Vagina (tissue), 2 donors: ENCODE measurements at regions not wholly inside any gene's neighbourhood (a gene's known extent, or its start where the extent isn't known, plus 50 kb on each side); places are given as distances from the start of the nearest gene placed in this dataset.
"Not testable (repeated sequence)": the region's sequence is repeated elsewhere in the genome, so short reads cannot be mapped to it uniquely, and the experiment has no call there.

Source experiments
- DNase-seq, 2 donors: peaks; one replicate each; pipeline ENCODE4 v3.0.0-alpha.2; 2017; ENCODE audit errors: extremely low spot score in 2 of 2
- H3K27ac ChIP-seq: fragments of 200-600 bp; sonication (generic); one replicate; pipeline ENCODE4 v1.5.1; 2019
- H3K27me3 ChIP-seq: fragments of 200-600 bp; sonication (generic); one replicate; pipeline ENCODE4 v1.5.1; 2019
- H3K36me3 ChIP-seq, 2 donors: fragments of 200-600 bp; sonication (generic); one replicate each; pipeline ENCODE4 v1.5.1; 2017 to 2019
- H3K4me1 ChIP-seq: fragments of 200-600 bp; sonication (generic); one replicate; pipeline ENCODE4 v1.5.1; 2019
- H3K4me3 ChIP-seq, 2 donors: fragments of 200-600 bp; sonication (generic); 1 replicate in 1 of 2; 2 replicates in 1 of 2; pipeline ENCODE4 v1.5.1; 2016 to 2019
- H3K9me3 ChIP-seq: fragments of 200-600 bp; sonication (generic); one replicate; pipeline ENCODE4 v1.5.1; 2019
- POLR2A ChIP-seq, 2 donors: fragments of 450-650 bp; IDR thresholded peaks; one replicate each; pipeline ENCODE4 v1.6.1; 2017; ENCODE audit warnings: antibody characterized with exemption in 2 of 2, mild to moderate bottlenecking in 2 of 2, moderate library complexity in 2 of 2
- POLR2AphosphoS5 ChIP-seq, 2 donors: sonication (generic); formaldehyde crosslinking; IDR thresholded peaks; one replicate each; pipeline ENCODE4 v1.9.0; 2017; ENCODE audit warnings: antibody characterized with exemption in 2 of 2, mild to moderate bottlenecking in 2 of 2, low read depth in 1 of 2; ENCODE audit not compliant: insufficient read depth in 1 of 2
- intact Hi-C: fragments of 100-400 bp; cut with DNase I; formaldehyde crosslinking; loops from one replicate; pipeline ENCODE4 v1.15.1; 2023
- TF ChIP-seq, protein P1 (sequence below), 3 experiments: fragments of 450-650 bp in 2 of 3; fragments of 200-600 bp in 1 of 3; sonication (generic) in 1 of 3; IDR thresholded peaks; one replicate each; pipeline ENCODE4 v1.5.1; 2017 to 2019; ENCODE audit warnings: antibody characterized with exemption in 3 of 3, mild to moderate bottlenecking in 2 of 3, moderate library complexity in 2 of 3

DNA sequence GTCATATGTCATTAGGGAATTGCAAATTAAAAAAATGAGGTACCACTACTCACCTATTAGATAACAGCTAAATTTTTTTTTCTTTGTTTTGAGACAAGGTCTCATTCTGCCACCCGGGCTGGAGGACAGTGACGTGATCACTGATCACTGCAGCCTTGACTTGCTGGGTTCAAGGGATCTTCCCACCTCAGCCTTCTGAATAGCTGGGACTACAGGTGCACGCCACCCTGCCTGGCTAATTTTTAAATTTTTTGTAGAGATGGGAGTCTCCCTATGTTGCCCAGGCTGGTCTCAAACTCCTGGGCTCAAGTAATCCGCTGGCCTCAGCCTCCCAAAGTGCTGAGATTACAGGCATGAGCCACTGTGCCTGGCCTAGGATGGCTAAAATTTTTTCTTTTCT is 57.1 kb upstream of the NCOA3 start:
- no peaks in the 10 kb centered on the region for H3K27me3 ChIP-seq
- no peaks in the 10 kb centered on the region for H3K36me3 ChIP-seq
- H3K4me1 ChIP-seq: no peaks in the 10 kb centered on the region

DNA sequence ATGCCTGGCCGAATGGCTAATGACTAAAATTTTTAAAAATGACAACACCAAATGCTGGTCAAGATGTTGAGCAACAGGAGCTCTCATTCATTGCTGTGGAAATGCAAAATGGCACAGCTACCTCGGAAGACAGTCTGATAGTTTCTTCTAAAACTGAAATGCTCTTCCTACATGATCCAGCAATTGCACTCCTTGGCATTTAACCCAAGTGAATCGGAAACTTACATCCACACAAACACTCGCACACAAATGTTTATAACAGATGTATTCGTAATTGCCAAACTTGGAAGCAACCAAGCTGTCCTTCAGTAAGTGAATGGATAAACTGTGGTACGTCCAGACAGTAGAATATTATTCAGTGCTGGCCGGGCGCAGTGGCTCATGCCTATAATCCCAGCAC is 56.4 kb upstream of the NCOA3 start:
- no peaks in the 10 kb centered on the region for H3K9me3 ChIP-seq
- no peaks in the 10 kb centered on the region for H3K27me3 ChIP-seq
- DNase-seq: no peak
- H3K36me3 ChIP-seq: no peaks in the 10 kb centered on the region
- H3K4me1 ChIP-seq: no peaks in the 10 kb centered on the region
- intact Hi-C loops: no loop called here
- TF ChIP-seq POLR2A (IDR thresholded peaks at IDR 0.05): no peak
- TF ChIP-seq, protein P1, sequence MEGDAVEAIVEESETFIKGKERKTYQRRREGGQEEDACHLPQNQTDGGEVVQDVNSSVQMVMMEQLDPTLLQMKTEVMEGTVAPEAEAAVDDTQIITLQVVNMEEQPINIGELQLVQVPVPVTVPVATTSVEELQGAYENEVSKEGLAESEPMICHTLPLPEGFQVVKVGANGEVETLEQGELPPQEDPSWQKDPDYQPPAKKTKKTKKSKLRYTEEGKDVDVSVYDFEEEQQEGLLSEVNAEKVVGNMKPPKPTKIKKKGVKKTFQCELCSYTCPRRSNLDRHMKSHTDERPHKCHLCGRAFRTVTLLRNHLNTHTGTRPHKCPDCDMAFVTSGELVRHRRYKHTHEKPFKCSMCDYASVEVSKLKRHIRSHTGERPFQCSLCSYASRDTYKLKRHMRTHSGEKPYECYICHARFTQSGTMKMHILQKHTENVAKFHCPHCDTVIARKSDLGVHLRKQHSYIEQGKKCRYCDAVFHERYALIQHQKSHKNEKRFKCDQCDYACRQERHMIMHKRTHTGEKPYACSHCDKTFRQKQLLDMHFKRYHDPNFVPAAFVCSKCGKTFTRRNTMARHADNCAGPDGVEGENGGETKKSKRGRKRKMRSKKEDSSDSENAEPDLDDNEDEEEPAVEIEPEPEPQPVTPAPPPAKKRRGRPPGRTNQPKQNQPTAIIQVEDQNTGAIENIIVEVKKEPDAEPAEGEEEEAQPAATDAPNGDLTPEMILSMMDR (IDR thresholded peaks at IDR 0.05): no peak
- TF ChIP-seq POLR2AphosphoS5 (IDR thresholded peaks at IDR 0.05; ENCODE audit: insufficient read depth in 1 of 2, low read depth in 1 of 2): no peak
- no peak overlapping the region for H3K4me3 ChIP-seq
- H3K27ac ChIP-seq: no peak overlapping the region

More for the DNA sequence above, 57.1 kb upstream of the NCOA3 start:
- Histone ChIP-seq H3K4me3 (no peak overlapping the region), H3K27ac (no peak overlapping the region), H3K9me3 (no peaks in the 10 kb centered on the region)
- TF ChIP-seq, protein P1 (IDR thresholded peaks at IDR 0.05): no peak
- no peak for TF ChIP-seq POLR2AphosphoS5 (IDR thresholded peaks at IDR 0.05; ENCODE audit: insufficient read depth in 1 of 2, low read depth in 1 of 2)
- no peak for TF ChIP-seq POLR2A (IDR thresholded peaks at IDR 0.05)
- DNase-seq: no peak
- intact Hi-C loops: no loop called here

DNA sequence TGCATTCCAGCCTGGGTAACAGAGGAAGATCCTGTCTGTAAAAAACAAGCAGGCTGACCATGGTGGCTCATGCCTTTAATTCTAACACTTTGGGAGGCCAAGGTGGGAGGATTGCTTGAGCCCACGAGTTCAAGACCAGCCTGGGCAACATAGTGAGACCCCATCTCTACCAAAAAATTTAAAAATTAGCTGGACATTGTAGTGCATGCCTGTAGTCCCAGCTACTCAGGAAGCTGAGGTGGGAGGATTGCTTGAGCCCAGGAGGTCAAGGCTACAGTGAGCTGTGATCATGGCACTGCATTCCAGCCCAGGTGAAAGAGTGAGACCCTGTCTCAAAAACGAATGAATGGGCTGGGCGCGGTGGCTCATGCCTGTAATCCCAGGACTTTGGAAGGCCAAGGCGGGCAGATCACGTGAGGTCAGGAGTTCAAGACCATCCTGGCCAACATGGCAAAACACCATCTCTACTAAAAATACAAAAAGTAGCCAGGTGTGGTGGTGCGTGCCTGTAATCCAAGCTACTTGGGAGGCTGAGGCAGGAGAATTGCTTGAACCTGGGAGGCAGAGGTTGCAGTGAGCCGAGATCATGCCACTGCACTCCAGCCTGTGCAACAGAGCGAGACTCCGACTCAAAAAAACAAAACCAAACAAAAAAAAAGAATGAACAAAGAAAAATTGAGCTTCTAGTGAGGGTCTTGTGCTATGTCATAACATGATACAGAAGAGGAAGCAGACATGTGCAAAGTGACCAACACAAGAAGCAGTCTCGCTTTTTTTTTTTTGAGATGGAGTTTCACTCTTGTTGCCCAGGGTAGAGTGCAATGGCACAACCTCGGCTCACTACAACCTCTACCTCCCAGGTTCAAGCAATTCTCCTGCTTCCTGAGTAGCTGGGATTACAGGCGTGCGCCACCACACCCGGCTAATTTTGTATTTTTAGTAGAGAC is 54.1 kb upstream of the NCOA3 start:
- H3K4me3 ChIP-seq, H3K27me3 ChIP-seq, H3K9me3 ChIP-seq, H3K36me3 ChIP-seq, H3K4me1 ChIP-seq, DNase-seq, intact Hi-C loops, H3K27ac ChIP-seq: not testable (repeated sequence)

DNA sequence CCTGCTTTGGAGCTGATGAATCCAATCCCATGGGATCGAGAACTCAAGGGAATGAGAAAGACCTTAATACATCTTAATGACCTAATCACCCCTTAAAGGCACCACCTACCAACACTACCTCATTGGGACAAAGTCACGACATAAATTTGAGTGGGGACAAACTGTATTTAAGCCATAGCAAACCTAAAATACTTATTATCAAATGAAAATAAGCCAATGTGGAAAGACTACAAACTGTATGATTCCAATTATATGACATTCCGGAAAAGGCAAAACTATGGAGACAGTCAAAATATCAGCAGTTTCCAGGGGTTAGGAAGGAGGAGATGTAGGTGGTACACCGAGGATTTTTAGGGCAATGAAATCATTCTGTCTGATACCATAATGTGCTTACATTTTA is 53.3 kb upstream of the NCOA3 start:
- intact Hi-C loops: no loop called here
- no peaks in the 10 kb centered on the region for H3K36me3 ChIP-seq
- TF ChIP-seq, protein P1 (IDR thresholded peaks at IDR 0.05): no peak

DNA sequence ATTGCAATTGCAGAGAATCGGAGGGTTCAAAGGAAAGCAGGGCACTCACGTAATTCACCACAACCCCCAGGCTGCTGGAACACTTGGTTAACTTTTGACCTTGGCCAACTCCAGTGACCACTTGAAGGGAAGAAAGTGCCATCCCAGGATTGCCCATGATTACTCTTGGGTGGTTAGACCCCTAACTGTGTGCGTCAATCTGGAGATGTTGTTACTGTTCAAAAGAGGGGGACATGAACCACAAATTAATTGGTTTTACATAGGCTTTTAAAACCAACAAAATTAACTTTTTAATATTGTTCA is 50.1 kb upstream of the NCOA3 start:
- intact Hi-C loops: no loop called here
- no peak overlapping the region for H3K27ac ChIP-seq
- H3K4me3 ChIP-seq: no peak overlapping the region
- H3K36me3 ChIP-seq: no peaks in the 10 kb centered on the region
- no peaks in the 10 kb centered on the region for H3K9me3 ChIP-seq
- no peak for DNase-seq
- no peaks in the 10 kb centered on the region for H3K27me3 ChIP-seq
- TF ChIP-seq, protein P1 (IDR thresholded peaks at IDR 0.05): no peak
- TF ChIP-seq POLR2A (IDR thresholded peaks at IDR 0.05) (no peak), POLR2AphosphoS5 (IDR thresholded peaks at IDR 0.05; ENCODE audit: insufficient read depth in 1 of 2, low read depth in 1 of 2) (no peak)
- H3K4me1 ChIP-seq: peaks cover 5% of the 10 kb centered on the region

More for the DNA sequence above, 53.3 kb upstream of the NCOA3 start:
- Histone ChIP-seq H3K9me3 (no peaks in the 10 kb centered on the region), H3K27ac (no peak overlapping the region), H3K4me3 (no peak overlapping the region), H3K27me3 (no peaks in the 10 kb centered on the region), H3K4me1 (peaks cover 3% of the 10 kb centered on the region)
- DNase-seq: no peak
